Esophagus (tissue), 2 donors: ENCODE measurements at regions not wholly inside any gene's neighbourhood (a gene's known extent, or its start where the extent isn't known, plus 50 kb on each side); places are given as distances from the start of the nearest gene placed in this dataset.

ENCODE experiments used
- H3K27ac ChIP-seq, 2 donors: one replicate each; pipeline ENCODE4 v1.5.1; 2013; ENCODE audit warnings: low read depth in 2 of 2, mild to moderate bottlenecking in 2 of 2, inconsistent platforms in 1 of 2, low read length in 1 of 2, moderate library complexity in 1 of 2
- H3K27me3 ChIP-seq, 2 donors: one replicate each; pipeline ENCODE4 v1.6.1; 2013; ENCODE audit warnings: low read length in 2 of 2, control low read depth in 1 of 2, mild to moderate bottlenecking in 1 of 2; ENCODE audit not compliant: insufficient read depth in 2 of 2, control insufficient read depth in 1 of 2
- H3K36me3 ChIP-seq, 2 donors: one replicate each; pipeline ENCODE4 v1.6.1; 2013; ENCODE audit warnings: low read length in 1 of 2; ENCODE audit not compliant: control insufficient read depth in 2 of 2, insufficient read depth in 2 of 2
- H3K4me1 ChIP-seq, 2 donors: one replicate each; pipeline ENCODE4 v1.6.1; 2013; ENCODE audit warnings: low read length in 1 of 2; ENCODE audit not compliant: control insufficient read depth in 2 of 2, insufficient read depth in 2 of 2
- H3K4me3 ChIP-seq, 2 donors: one replicate each; pipeline ENCODE4 v1.5.1; 2013; ENCODE audit warnings: low read length in 2 of 2, mild to moderate bottlenecking in 2 of 2, low read depth in 1 of 2, moderate library complexity in 1 of 2
- H3K9me3 ChIP-seq, 2 donors: one replicate each; pipeline ENCODE4 v1.6.1; 2013; ENCODE audit warnings: mild to moderate bottlenecking in 2 of 2, low read depth in 1 of 2, low read length in 1 of 2, moderate library complexity in 1 of 2; ENCODE audit not compliant: control insufficient read depth in 2 of 2, insufficient read depth in 1 of 2
- WGBS, 2 donors: extraction: QIAGEN DNeasy Blood & Tissue Kit; methylation state at CpG; one replicate each; pipeline ENCODE4 v1.1.7; 2013; 5-methylcytosine and 5-hydroxymethylcytosine counted together
- donor health status: healthy with polysubstance abuse.
- donor health status: Bipolar disorder and iron deficiency.

- H3K4me3 ChIP-seq: no peak overlapping the region
- H3K36me3 ChIP-seq: no peaks in the 10 kb centered on the region
- peaks cover 0 to 2% of the 10 kb centered on the region in 2 donors for H3K4me1 ChIP-seq
- H3K27ac ChIP-seq: no peak overlapping the region
- WGBS, 2 donors: 29 to 31% methylated on average over 4 of the region's 4 CpGs
- no peaks in the 10 kb centered on the region for H3K9me3 ChIP-seq
- no peaks in the 10 kb centered on the region for H3K27me3 ChIP-seq
These were observed 64.6 kb upstream of the ARHGEF7 start for GRCh38 chr13:111050539-111050879.

GRCh38 chr13:111049791-111050538, 65.1 kb upstream of the ARHGEF7 start:
- 70 to 73% methylated on average over 18 to 19 of the region's 19 CpGs for WGBS, 2 donors
- no peak overlapping the region for H3K4me3 ChIP-seq
- H3K9me3 ChIP-seq: no peaks in the 10 kb centered on the region
- peaks cover 0 to 2% of the 10 kb centered on the region in 2 donors for H3K4me1 ChIP-seq
- no peaks in the 10 kb centered on the region for H3K27me3 ChIP-seq
- no peaks in the 10 kb centered on the region for H3K36me3 ChIP-seq
- no peak overlapping the region for H3K27ac ChIP-seq

DNA sequence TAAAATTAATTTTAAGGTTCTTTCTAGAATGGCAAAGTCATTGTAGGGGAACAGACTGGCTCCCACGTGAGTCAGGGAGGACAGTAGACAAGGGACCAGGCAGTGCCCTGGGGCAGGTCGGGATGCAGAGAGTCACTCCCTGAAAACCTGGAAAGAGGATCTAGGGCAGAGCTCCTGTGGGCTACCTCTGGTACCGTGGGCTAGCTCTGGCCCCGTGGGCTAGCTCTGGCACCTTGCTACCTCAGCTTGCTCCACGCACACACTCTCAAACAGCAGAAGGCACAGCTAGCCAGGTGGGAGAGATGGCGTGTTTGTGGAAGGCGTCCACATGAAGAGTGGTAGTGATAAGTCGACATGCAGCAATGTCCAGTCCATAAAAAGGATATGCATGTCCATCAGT, 66.7 kb upstream of the ARHGEF7 start:
- Histone ChIP-seq H3K27ac (no peak overlapping the region), H3K4me1 (peaks cover 0 to 2% of the 10 kb centered on the region in 2 donors), H3K4me3 (no peak overlapping the region), H3K9me3 (no peaks in the 10 kb centered on the region), H3K36me3 (no peaks in the 10 kb centered on the region), H3K27me3 (no peaks in the 10 kb centered on the region)
- WGBS, 2 donors: 81 to 83% methylated on average over 8 of the region's 8 CpGs

DNA sequence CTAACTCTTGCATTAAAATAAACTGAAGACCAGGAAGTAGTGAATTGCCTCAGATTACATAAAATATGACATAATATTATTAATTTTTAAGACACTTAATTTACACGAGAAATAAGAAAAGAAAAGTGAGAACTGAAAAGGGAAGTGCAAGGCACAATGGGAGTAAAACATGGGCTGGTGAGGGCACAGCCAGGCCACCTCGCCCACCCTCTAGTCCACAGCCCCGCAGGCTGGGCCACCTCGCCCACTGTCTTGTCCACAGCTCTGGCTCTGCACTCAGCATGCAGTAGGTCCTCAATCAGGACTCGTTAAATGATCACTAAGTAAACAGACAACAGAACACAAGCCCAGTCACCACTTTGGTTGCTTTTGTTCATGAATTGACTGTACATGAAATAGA, 67.8 kb upstream of the ARHGEF7 start:
- Histone ChIP-seq H3K27me3 (no peaks in the 10 kb centered on the region), H3K9me3 (no peaks in the 10 kb centered on the region), H3K4me1 (peaks cover 0 to 2% of the 10 kb centered on the region in 2 donors), H3K27ac (no peak overlapping the region), H3K36me3 (no peaks in the 10 kb centered on the region), H3K4me3 (no peak overlapping the region)
- 61 to 64% methylated on average over 5 of the region's 5 CpGs for WGBS, 2 donors

GRCh38 chr13:111046590-111047141, 68.4 kb upstream of the ARHGEF7 start:
- 70 to 71% methylated on average over 9 of the region's 9 CpGs for WGBS, 2 donors
- no peaks in the 10 kb centered on the region for H3K27me3 ChIP-seq
- H3K36me3 ChIP-seq: no peaks in the 10 kb centered on the region
- H3K9me3 ChIP-seq: no peaks in the 10 kb centered on the region
- no peak overlapping the region for H3K4me3 ChIP-seq
- no peak overlapping the region for H3K27ac ChIP-seq
- peaks cover 0 to 2% of the 10 kb centered on the region in 2 donors for H3K4me1 ChIP-seq

DNA sequence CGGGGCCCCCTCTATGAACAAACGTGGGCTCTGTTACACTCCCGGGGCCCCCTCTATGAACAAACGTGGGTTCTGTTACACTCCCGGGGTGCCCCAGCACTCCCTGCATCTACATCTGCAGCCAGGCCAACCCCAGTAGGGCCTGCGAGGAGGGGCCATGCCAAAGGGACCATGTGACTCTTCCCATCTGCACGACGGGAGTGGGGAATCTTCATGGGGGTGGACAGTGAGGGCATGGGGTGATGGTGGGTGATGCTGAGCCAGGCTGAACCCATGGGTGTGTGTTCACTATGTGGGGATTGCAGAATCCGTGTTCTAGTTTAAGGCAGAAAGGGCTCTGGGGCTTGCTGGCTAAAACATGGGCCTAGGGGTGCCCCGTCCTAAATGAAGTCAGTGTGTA, 69.9 kb upstream of the ARHGEF7 start:
- Histone ChIP-seq H3K36me3 (no peaks in the 10 kb centered on the region), H3K9me3 (no peaks in the 10 kb centered on the region), H3K27ac (no peak overlapping the region), H3K4me1 (peaks cover 0 to 2% of the 10 kb centered on the region in 2 donors), H3K27me3 (no peaks in the 10 kb centered on the region), H3K4me3 (no peak overlapping the region)
- 89 to 91% methylated on average over 10 of the region's 10 CpGs for WGBS, 2 donors

DNA sequence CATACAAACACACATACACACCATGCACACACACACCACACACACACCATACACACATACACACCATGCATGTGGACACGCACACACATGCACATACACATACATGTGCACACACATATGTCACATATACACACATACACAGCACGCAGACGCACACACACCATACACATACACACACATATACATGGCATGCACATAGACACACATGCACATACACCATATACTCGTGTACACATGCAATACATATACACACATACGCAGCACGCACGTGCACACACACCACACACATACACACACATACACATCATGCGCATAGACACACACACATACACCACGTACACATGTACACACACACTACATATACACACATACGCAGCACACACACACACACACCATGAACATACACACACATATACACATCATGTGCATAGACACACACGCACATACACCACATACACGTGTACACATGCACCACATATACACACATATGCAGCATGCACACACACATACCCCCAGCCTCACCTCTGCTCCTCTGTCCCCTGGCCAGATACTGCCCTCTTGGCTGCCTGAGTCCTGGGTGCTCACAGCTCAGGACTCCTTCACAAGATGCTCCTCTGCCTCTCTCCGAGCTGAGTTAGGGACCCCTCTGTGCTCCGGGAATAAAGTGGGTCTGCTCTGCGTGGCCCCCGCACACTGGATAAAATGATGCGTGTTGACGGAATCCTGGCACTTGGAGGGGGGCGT, 70.9 kb upstream of the ARHGEF7 start:
- Histone ChIP-seq H3K27me3 (peaks cover 0 to 3% of the 10 kb centered on the region in 2 donors), H3K4me3 (no peak overlapping the region), H3K27ac (no peak overlapping the region), H3K4me1 (peaks cover 0 to 2% of the 10 kb centered on the region in 2 donors), H3K36me3 (no peaks in the 10 kb centered on the region), H3K9me3 (no peaks in the 10 kb centered on the region)
- 93 to 94% methylated on average over 19 of the region's 19 CpGs for WGBS, 2 donors

GRCh38 chr13:111043575-111043982, 71.5 kb upstream of the ARHGEF7 start:
- no peaks in the 10 kb centered on the region for H3K9me3 ChIP-seq
- WGBS, 2 donors: 71 to 72% methylated on average over 12 of the region's 12 CpGs
- H3K4me1 ChIP-seq: peaks cover 0 to 2% of the 10 kb centered on the region in 2 donors
- H3K27ac ChIP-seq: no peak overlapping the region
- H3K36me3 ChIP-seq: no peaks in the 10 kb centered on the region
- peaks cover 0 to 3% of the 10 kb centered on the region in 2 donors for H3K27me3 ChIP-seq
- no peak overlapping the region for H3K4me3 ChIP-seq

DNA sequence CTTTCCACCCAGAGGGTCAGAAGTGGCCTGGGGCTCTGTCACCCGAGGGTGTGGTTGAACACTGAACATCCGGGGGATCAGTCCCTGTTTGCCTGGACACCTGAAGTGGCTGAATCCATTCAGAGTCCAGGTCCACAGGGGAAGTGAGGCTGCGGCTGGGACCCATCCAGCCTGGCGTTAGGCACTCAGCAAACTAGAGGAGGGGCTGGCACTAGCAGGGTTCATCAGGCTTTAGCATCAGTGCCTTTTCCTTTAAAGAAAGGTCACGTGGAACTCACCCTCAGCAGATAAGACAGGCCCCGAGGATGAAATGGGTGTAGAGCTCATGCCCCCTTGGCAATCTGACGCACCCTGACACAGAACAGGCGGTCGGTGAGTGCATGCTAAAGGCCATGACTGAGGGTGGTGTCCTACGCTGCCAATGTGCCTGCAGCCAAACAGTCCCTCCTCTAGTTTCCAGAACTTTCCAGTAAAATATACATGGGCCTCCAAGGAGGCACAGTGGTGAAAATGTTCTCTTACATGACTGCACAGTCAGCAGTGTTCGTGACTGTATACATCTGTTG, 72.4 kb upstream of the ARHGEF7 start:
- H3K4me3 ChIP-seq: no peak overlapping the region
- 74 to 82% methylated on average over 11 of the region's 11 CpGs for WGBS, 2 donors
- H3K9me3 ChIP-seq: no peaks in the 10 kb centered on the region

More for the DNA sequence above, 72.4 kb upstream of the ARHGEF7 start:
- Histone ChIP-seq H3K4me1 (peaks cover 0 to 2% of the 10 kb centered on the region in 2 donors), H3K27me3 (peaks cover 0 to 3% of the 10 kb centered on the region in 2 donors), H3K36me3 (no peaks in the 10 kb centered on the region), H3K27ac (no peak overlapping the region)
